Adrenal gland (tissue), 9 donors: ENCODE measurements at regions not wholly inside any gene's neighbourhood (a gene's known extent, or its start where the extent isn't known, plus 50 kb on each side); places are given as distances from the start of the nearest gene placed in this dataset.

Experiments used
- DNase-seq, 7 donors: peaks; one replicate each; pipeline ENCODE4 v3.0.0-alpha.2; 2019 to 2020
- H3K27ac ChIP-seq, 5 donors: fragments of 200-600 bp; sonication (generic) in 4 of 5; 1 replicate in 3 of 5; 2 replicates in 2 of 5; pipeline versions ENCODE4 v1.5.1 to v1.8.0; 2016 to 2020; ENCODE audit warnings: mild to moderate bottlenecking in 1 of 5
- H3K27me3 ChIP-seq: fragments of 200-600 bp; 2 replicates; pipeline ENCODE4 v1.8.0; 2021
- H3K36me3 ChIP-seq, 2 donors: fragments of 200-600 bp; replicated peaks in 1 of 2; 1 replicate in 1 of 2; 2 replicates in 1 of 2; pipeline versions ENCODE4 v1.5.1 to v1.8.0; 2018 to 2022
- H3K4me1 ChIP-seq, 2 donors: fragments of 200-600 bp; replicated peaks in 1 of 2; 1 replicate in 1 of 2; 2 replicates in 1 of 2; pipeline versions ENCODE4 v1.5.1 to v1.8.0; 2018 to 2021
- H3K4me3 ChIP-seq, 4 donors: fragments of 200-600 bp; sonication (generic) in 3 of 4; one replicate each; pipeline ENCODE4 v1.5.1; 2016 to 2018
- H3K9me3 ChIP-seq, 3 donors: fragments of 200-600 bp; sonication (generic) in 1 of 3; replicated peaks in 1 of 3; 1 replicate in 2 of 3; 2 replicates in 1 of 3; pipeline versions ENCODE4 v1.5.1 to v1.8.0; 2016 to 2021
- POLR2A ChIP-seq, 2 donors: fragments of 450-650 bp; IDR thresholded peaks; one replicate each; pipeline ENCODE4 v1.6.1; 2017; ENCODE audit warnings: antibody characterized with exemption in 2 of 2, mild to moderate bottlenecking in 2 of 2, moderate library complexity in 1 of 2
- WGBS, 4 donors: extraction: QIAGEN DNeasy Blood & Tissue Kit in 2 of 4; methylation state at CpG; one replicate each; pipeline versions ENCODE4 v1.1.5 to v1.1.7; 2013 to 2017; 5-methylcytosine and 5-hydroxymethylcytosine counted together
- intact Hi-C, 2 donors: fragments of 100-400 bp; cut with DNase I; formaldehyde crosslinking; loops; one replicate each; pipeline versions ENCODE4 v1.14.1 to v1.15.0; 2022 to 2023
- TF ChIP-seq, protein P1 (sequence below), 6 experiments: fragments of 450-650 bp in 4 of 6; fragments of 200-600 bp in 2 of 6; sonication (generic) in 1 of 6; IDR thresholded peaks; 1 replicate in 5 of 6; 2 replicates in 1 of 6; pipeline versions ENCODE4 v1.5.1 to v1.8.0; 2016 to 2021; ENCODE audit warnings: antibody characterized with exemption in 6 of 6, mild to moderate bottlenecking in 2 of 6, moderate library complexity in 1 of 6
- donor health status: healthy with polysubstance abuse.
- donor health status: Bipolar disorder and iron deficiency.
- donor health status: DM: yes; HTN: yes; CAD: no.
- donor health status: DM: no; HTN: no; CAD: no.
- donor health status: DM: no; HTN: no; CAD: no.

DNA sequence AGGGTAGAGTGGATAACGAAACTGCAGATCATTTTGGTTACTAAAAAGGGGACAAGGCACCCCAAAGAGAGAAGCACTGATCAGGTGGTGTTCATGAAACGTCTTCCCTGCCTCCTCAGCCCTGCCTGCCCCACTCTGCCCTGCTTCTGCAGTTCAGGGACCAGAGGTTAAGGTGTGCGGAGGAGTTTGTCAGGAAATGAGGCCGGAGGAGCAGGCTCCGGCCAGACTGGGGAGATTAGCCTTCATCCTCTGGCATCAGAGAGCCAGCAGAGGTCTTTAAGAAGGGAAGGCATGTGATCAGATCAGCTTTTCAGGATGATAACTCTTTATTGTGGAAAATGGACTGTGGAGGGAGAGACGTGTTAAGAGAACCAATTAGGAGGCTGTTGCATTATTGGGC is 291.9 kb upstream of the NR5A2 start:
- TF ChIP-seq, protein P1, sequence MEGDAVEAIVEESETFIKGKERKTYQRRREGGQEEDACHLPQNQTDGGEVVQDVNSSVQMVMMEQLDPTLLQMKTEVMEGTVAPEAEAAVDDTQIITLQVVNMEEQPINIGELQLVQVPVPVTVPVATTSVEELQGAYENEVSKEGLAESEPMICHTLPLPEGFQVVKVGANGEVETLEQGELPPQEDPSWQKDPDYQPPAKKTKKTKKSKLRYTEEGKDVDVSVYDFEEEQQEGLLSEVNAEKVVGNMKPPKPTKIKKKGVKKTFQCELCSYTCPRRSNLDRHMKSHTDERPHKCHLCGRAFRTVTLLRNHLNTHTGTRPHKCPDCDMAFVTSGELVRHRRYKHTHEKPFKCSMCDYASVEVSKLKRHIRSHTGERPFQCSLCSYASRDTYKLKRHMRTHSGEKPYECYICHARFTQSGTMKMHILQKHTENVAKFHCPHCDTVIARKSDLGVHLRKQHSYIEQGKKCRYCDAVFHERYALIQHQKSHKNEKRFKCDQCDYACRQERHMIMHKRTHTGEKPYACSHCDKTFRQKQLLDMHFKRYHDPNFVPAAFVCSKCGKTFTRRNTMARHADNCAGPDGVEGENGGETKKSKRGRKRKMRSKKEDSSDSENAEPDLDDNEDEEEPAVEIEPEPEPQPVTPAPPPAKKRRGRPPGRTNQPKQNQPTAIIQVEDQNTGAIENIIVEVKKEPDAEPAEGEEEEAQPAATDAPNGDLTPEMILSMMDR (IDR thresholded peaks at IDR 0.05) = no peak
- TF ChIP-seq POLR2A (IDR thresholded peaks at IDR 0.05) = no peak
- 38 to 49% (median 40%) methylated on average over 6 of the region's 6 CpGs for WGBS, 4 donors
- no peak overlapping the region for H3K4me3 ChIP-seq
- H3K27me3 ChIP-seq = no peaks in the 10 kb centered on the region
- H3K27ac ChIP-seq = no peak overlapping the region
- no peaks in the 10 kb centered on the region for H3K4me1 ChIP-seq
- H3K36me3 ChIP-seq = no peaks in the 10 kb centered on the region
- DNase-seq = no peak
- intact Hi-C loops = no loop called here
- H3K9me3 ChIP-seq = no peaks in the 10 kb centered on the region

DNA sequence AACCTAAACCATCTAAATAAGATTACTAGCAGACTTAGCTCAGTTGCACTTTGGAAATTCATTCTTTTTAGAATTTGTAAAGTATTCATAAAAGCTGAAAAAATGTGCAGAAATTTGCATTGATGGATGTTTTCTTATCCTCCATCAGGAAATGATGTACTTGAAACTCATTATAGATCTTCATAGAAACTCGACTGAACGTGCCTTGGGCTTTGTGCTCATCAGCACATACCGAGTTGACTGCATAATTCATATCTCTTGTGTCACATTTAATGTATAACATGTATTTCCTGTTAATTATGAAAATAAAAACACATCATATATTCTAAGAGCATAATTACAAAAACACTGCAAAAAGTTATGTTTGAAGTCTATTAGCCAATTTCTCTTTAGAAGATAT is 290.9 kb upstream of the NR5A2 start:
- Histone ChIP-seq H3K4me3 (no peak overlapping the region), H3K4me1 (no peaks in the 10 kb centered on the region), H3K36me3 (no peaks in the 10 kb centered on the region), H3K27ac (no peak overlapping the region), H3K27me3 (no peaks in the 10 kb centered on the region), H3K9me3 (no peaks in the 10 kb centered on the region)
- WGBS, 4 donors = 51 to 54% (median 52%) methylated on average over 3 of the region's 3 CpGs
- no peak for TF ChIP-seq POLR2A (IDR thresholded peaks at IDR 0.05)
- TF ChIP-seq, protein P1 (IDR thresholded peaks at IDR 0.05) = no peak
- intact Hi-C loops = no loop called here
- no peak for DNase-seq

DNA sequence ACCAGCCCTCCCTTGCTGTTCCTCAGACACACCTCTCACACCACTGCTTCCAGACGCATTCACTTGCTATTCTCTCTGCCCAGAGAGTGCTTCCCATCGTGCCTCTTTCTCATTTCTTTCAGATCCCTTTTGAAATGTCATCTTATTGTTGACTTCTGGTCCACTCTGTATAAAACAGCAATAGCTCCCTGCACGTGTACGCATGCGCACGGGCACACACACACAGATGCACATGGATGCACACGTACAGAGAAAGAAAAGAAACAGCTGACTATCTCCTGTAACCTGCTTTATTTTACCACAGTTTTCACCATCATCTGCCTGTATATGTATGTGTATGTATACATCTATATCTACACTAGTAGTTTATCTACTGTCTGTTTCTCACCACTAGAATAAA is 285.9 kb upstream of the NR5A2 start:
- no peak for DNase-seq
- WGBS, 4 donors = 64 to 80% (median 75%) methylated on average over 7 of the region's 7 CpGs
- Histone ChIP-seq H3K27ac (no peak overlapping the region), H3K4me3 (no peak overlapping the region), H3K9me3 (no peaks in the 10 kb centered on the region), H3K4me1 (no peaks in the 10 kb centered on the region), H3K27me3 (no peaks in the 10 kb centered on the region), H3K36me3 (no peaks in the 10 kb centered on the region)
- intact Hi-C loops = no loop called here
- TF ChIP-seq, protein P1 (IDR thresholded peaks at IDR 0.05) = no peak
- no peak for TF ChIP-seq POLR2A (IDR thresholded peaks at IDR 0.05)

DNA sequence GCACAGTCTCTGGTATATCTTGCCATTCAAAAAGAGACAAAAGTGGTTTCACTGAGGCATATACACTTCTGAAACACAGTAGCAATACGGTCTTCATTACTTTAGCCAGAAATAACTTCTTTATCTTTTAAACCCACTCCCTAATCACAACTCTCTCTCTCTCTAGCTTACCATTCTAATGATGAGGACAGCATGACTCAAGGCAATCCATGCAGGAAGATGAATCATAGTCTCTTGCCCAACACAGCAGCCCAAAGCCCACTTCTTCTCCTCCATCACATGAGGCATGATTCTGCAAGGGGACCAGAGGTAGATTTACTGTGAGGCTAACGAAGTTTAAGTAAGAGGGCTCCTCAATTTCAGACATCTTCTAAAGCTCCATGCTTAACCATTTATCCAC is 285.0 kb upstream of the NR5A2 start:
- Histone ChIP-seq H3K9me3 (no peaks in the 10 kb centered on the region), H3K4me3 (no peak overlapping the region), H3K36me3 (no peaks in the 10 kb centered on the region), H3K4me1 (no peaks in the 10 kb centered on the region), H3K27ac (no peak overlapping the region), H3K27me3 (no peaks in the 10 kb centered on the region)
- no peak for TF ChIP-seq POLR2A (IDR thresholded peaks at IDR 0.05)
- 45 to 58% (median 54%) methylated on average over 2 of the region's 2 CpGs for WGBS, 4 donors
- intact Hi-C loops = no loop called here
- peak in 2 of 7 donors; percentile 8 to 23 for DNase-seq

DNA sequence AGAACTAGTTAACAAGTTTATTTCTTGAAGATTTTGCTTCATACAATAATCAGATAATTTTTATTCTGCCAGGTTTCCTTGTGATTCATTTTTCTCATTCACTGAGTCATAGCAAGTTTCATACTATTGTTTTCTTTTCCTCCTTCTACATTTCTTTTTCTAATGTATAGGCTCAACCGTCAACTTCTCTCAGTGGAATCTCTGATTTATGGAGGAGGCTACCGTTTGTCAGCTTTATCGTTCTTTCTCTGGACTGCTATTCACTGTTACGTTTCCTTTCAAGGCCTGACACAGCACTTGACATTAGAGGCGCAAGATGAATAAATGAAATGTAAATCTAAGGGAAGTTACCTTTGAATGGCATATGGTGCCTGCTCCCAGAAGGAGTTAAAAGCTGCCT is 284.3 kb upstream of the NR5A2 start:
- WGBS, 4 donors = 34 to 43% (median 37%) methylated on average over 5 of the region's 5 CpGs
- Histone ChIP-seq H3K27ac (no peak overlapping the region), H3K4me1 (no peaks in the 10 kb centered on the region), H3K9me3 (no peaks in the 10 kb centered on the region), H3K36me3 (no peaks in the 10 kb centered on the region), H3K27me3 (no peaks in the 10 kb centered on the region), H3K4me3 (no peak overlapping the region)
- DNase-seq = no peak
- intact Hi-C loops = no loop called here
- TF ChIP-seq, protein P1 (IDR thresholded peaks at IDR 0.05) = no peak
- no peak for TF ChIP-seq POLR2A (IDR thresholded peaks at IDR 0.05)
